ENCODE measurements at regions not wholly inside any gene's neighbourhood (a gene's known extent, or its start where the extent isn't known, plus 50 kb on each side); places are given as distances from the start of the nearest gene placed in this dataset.

GRCh38 chr1:42096554-42096953 is 56.7 kb upstream of the GUCA2B start:
- H3K9me3 Mint-ChIP-seq = peaks cover 9% of the 10 kb centered on the region
- intact Hi-C loops (cut with micrococcal nuclease) = no loop called here
- H3K4me3 Mint-ChIP-seq = no peak overlapping the region
- peaks cover 2% of the 10 kb centered on the region for H3K27me3 Mint-ChIP-seq
- no peaks in the 10 kb centered on the region for H3K4me1 Mint-ChIP-seq (ENCODE audit: low read depth)
- H3K36me3 Mint-ChIP-seq (ENCODE audit: low read depth) = no peaks in the 10 kb centered on the region
- H3K27ac Mint-ChIP-seq = no peak overlapping the region

- H3K4me1 Mint-ChIP-seq (ENCODE audit: low read depth) = no peaks in the 10 kb centered on the region
- H3K27ac Mint-ChIP-seq = no peak overlapping the region
- H3K36me3 Mint-ChIP-seq (ENCODE audit: low read depth) = no peaks in the 10 kb centered on the region
- peaks cover 3% of the 10 kb centered on the region for H3K27me3 Mint-ChIP-seq
- H3K4me3 Mint-ChIP-seq = no peak overlapping the region
- peaks cover 32% of the 10 kb centered on the region for H3K9me3 Mint-ChIP-seq
- intact Hi-C loops (cut with micrococcal nuclease) = no loop called here
These were observed 64.0 kb upstream of the GUCA2B start for GRCh38 chr1:42089246-42089645.

- peaks cover 24% of the 10 kb centered on the region for H3K9me3 Mint-ChIP-seq
- no peak overlapping the region for H3K4me3 Mint-ChIP-seq
- H3K27me3 Mint-ChIP-seq = peaks cover 5% of the 10 kb centered on the region
- H3K36me3 Mint-ChIP-seq (ENCODE audit: low read depth) = no peaks in the 10 kb centered on the region
- peaks cover 7% of the 10 kb centered on the region for H3K4me1 Mint-ChIP-seq (ENCODE audit: low read depth)
- intact Hi-C loops (cut with micrococcal nuclease) = no loop called here
- no peak overlapping the region for H3K27ac Mint-ChIP-seq
These were observed 67.1 kb upstream of the GUCA2B start for GRCh38 chr1:42086146-42086545.

DNA sequence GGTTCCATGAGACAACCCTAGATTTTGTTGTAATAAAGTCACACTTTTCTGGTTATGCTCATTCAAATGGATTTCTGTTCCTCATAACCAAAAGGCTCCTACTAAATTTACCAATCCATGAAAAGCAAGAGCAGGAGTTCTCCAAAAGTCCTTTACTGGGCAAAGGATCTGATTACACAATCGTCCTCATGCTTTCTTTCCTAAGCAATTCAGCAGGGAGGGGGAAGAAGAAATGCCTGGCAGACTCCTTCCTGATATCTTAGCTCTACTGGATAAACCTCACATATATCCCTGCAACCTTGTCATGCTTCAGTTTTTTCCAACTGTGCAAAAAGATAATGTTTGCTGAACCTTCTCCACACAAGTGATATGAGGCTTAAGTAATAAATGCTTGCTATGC is 67.6 kb upstream of the GUCA2B start:
- Mint-ChIP-seq H3K27me3 (peaks cover 5% of the 10 kb centered on the region), H3K27ac (no peak overlapping the region), H3K4me3 (no peak overlapping the region), H3K36me3 (ENCODE audit: low read depth) (no peaks in the 10 kb centered on the region), H3K9me3 (peaks cover 24% of the 10 kb centered on the region), H3K4me1 (ENCODE audit: low read depth) (peaks cover 7% of the 10 kb centered on the region)
- intact Hi-C loops (cut with micrococcal nuclease) = no loop called here

GRCh38 chr1:42081475-42081874 is 71.7 kb upstream of the GUCA2B start:
- Mint-ChIP-seq H3K9me3 (no peaks in the 10 kb centered on the region), H3K36me3 (ENCODE audit: low read depth) (no peaks in the 10 kb centered on the region), H3K4me3 (no peak overlapping the region), H3K27ac (no peak overlapping the region), H3K27me3 (peaks cover 5% of the 10 kb centered on the region), H3K4me1 (ENCODE audit: low read depth) (peaks cover 7% of the 10 kb centered on the region)
- intact Hi-C loops (cut with micrococcal nuclease) = no loop called here

- Mint-ChIP-seq H3K4me1 (ENCODE audit: low read depth) (no peaks in the 10 kb centered on the region), H3K9me3 (no peaks in the 10 kb centered on the region), H3K27ac (no peak overlapping the region), H3K36me3 (ENCODE audit: low read depth) (no peaks in the 10 kb centered on the region), H3K27me3 (peaks cover 9% of the 10 kb centered on the region), H3K4me3 (no peak overlapping the region)
- intact Hi-C loops (cut with micrococcal nuclease) = no loop called here
These were observed 78.0 kb upstream of the GUCA2B start for GRCh38 chr1:42075179-42075578.

GRCh38 chr1:42070996-42071395 is 82.2 kb upstream of the GUCA2B start:
- Mint-ChIP-seq H3K27ac (no peak overlapping the region), H3K36me3 (ENCODE audit: low read depth) (no peaks in the 10 kb centered on the region), H3K4me1 (ENCODE audit: low read depth) (no peaks in the 10 kb centered on the region), H3K27me3 (peaks cover 15% of the 10 kb centered on the region), H3K9me3 (no peaks in the 10 kb centered on the region), H3K4me3 (no peak overlapping the region)
- intact Hi-C loops (cut with micrococcal nuclease) = no loop called here

- Mint-ChIP-seq H3K4me3 (no peak overlapping the region), H3K4me1 (ENCODE audit: low read depth) (no peaks in the 10 kb centered on the region), H3K27me3 (peaks cover 10% of the 10 kb centered on the region), H3K36me3 (ENCODE audit: low read depth) (no peaks in the 10 kb centered on the region), H3K27ac (no peak overlapping the region), H3K9me3 (peaks cover 20% of the 10 kb centered on the region)
- intact Hi-C loops (cut with micrococcal nuclease) = no loop called here
These were observed 95.4 kb upstream of the GUCA2B start for GRCh38 chr1:42057800-42058199.

GRCh38 chr1:42056460-42056859 is 96.8 kb upstream of the GUCA2B start:
- peaks cover 6% of the 10 kb centered on the region for H3K27me3 Mint-ChIP-seq
- H3K9me3 Mint-ChIP-seq = peaks cover 20% of the 10 kb centered on the region
- H3K4me1 Mint-ChIP-seq (ENCODE audit: low read depth) = no peaks in the 10 kb centered on the region
- intact Hi-C loops (cut with micrococcal nuclease) = no loop called here
- no peak overlapping the region for H3K27ac Mint-ChIP-seq
- H3K4me3 Mint-ChIP-seq = no peak overlapping the region
- H3K36me3 Mint-ChIP-seq (ENCODE audit: low read depth) = no peaks in the 10 kb centered on the region

DNA sequence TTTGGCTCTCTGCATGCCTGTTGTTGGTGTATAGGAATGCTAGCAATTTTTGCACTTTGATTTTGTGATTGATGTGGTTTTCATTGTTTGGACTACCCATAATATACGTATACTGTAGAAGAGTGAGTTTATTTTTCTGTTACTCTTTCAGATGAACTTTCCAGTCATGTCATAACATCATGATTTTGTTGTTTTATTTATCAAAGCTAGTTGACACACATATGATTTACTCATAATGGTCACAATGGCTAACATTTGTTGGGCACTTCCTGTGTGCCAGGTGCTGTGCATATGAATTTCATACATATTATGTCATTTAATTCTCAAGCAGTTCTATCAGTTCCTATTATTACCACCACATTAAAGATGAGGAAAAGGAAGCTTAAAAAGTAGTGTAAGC is 98.1 kb upstream of the GUCA2B start:
- H3K36me3 Mint-ChIP-seq (ENCODE audit: low read depth) = no peaks in the 10 kb centered on the region
- H3K27me3 Mint-ChIP-seq = peaks cover 9% of the 10 kb centered on the region
- intact Hi-C loops (cut with micrococcal nuclease) = no loop called here
- no peaks in the 10 kb centered on the region for H3K4me1 Mint-ChIP-seq (ENCODE audit: low read depth)
- H3K4me3 Mint-ChIP-seq = no peak overlapping the region
- H3K9me3 Mint-ChIP-seq = peaks cover 20% of the 10 kb centered on the region
- no peak overlapping the region for H3K27ac Mint-ChIP-seq

- peaks cover 10% of the 10 kb centered on the region for H3K9me3 Mint-ChIP-seq
- H3K27ac Mint-ChIP-seq = no peak overlapping the region
- no peak overlapping the region for H3K4me3 Mint-ChIP-seq
- no peaks in the 10 kb centered on the region for H3K4me1 Mint-ChIP-seq (ENCODE audit: low read depth)
- H3K27me3 Mint-ChIP-seq = peaks cover 16% of the 10 kb centered on the region
- H3K36me3 Mint-ChIP-seq (ENCODE audit: low read depth) = no peaks in the 10 kb centered on the region
- intact Hi-C loops (cut with micrococcal nuclease) = no loop called here
These were observed 101.0 kb upstream of the GUCA2B start for GRCh38 chr1:42052072-42052699.

DNA sequence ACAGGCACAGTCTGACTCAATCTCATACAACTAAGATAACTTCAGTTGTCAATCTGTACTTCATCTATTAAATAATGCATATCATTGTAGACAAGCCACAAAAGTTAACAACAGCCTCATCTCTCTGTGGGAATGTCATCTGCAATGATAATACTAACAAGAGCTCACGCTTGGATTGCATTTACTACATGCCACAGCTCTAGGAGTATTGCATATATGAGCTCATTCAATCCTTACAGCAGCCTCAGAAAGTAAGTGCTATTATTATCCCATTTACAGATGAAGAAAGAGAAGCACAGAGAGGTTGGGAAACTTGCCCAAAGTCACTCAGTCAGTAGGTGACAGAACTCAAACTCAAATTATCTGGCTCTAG is 105.7 kb upstream of the GUCA2B start:
- Mint-ChIP-seq H3K36me3 (ENCODE audit: low read depth) (no peaks in the 10 kb centered on the region), H3K4me1 (ENCODE audit: low read depth) (no peaks in the 10 kb centered on the region), H3K4me3 (no peak overlapping the region), H3K27ac (no peak overlapping the region), H3K9me3 (no peaks in the 10 kb centered on the region), H3K27me3 (peaks cover 16% of the 10 kb centered on the region)
- intact Hi-C loops (cut with micrococcal nuclease) = no loop called here

GRCh38 chr1:42046761-42047507 is 106.3 kb upstream of the GUCA2B start:
- peaks cover 16% of the 10 kb centered on the region for H3K27me3 Mint-ChIP-seq
- H3K27ac Mint-ChIP-seq = no peak overlapping the region
- H3K36me3 Mint-ChIP-seq (ENCODE audit: low read depth) = no peaks in the 10 kb centered on the region
- intact Hi-C loops (cut with micrococcal nuclease) = no loop called here
- no peaks in the 10 kb centered on the region for H3K4me1 Mint-ChIP-seq (ENCODE audit: low read depth)
- no peaks in the 10 kb centered on the region for H3K9me3 Mint-ChIP-seq
- H3K4me3 Mint-ChIP-seq = no peak overlapping the region

DNA sequence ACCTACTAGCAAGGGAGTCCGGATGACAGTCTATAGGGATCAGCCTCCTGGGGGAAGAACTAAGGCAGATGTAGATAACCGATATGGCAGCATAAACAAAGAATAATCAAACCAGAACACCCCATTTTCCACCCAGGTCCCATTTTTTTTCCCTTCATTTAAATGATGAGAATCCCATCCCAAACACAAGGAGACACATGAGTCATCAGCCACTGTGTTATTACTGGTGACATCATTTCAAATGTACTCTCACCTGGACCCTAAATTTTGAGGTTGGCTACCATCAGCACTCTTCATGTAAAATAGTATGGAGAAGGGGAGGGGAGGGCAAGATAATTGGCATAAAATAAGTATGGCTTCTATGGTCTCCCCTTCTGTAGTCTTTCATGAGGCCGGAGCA is 108.9 kb upstream of the GUCA2B start:
- no peaks in the 10 kb centered on the region for H3K4me1 Mint-ChIP-seq (ENCODE audit: low read depth)
- H3K9me3 Mint-ChIP-seq = no peaks in the 10 kb centered on the region
- H3K36me3 Mint-ChIP-seq (ENCODE audit: low read depth) = no peaks in the 10 kb centered on the region
- H3K27me3 Mint-ChIP-seq = peaks cover 6% of the 10 kb centered on the region
- H3K27ac Mint-ChIP-seq = no peak overlapping the region
- H3K4me3 Mint-ChIP-seq = no peak overlapping the region
- intact Hi-C loops (cut with micrococcal nuclease) = no loop called here

DNA sequence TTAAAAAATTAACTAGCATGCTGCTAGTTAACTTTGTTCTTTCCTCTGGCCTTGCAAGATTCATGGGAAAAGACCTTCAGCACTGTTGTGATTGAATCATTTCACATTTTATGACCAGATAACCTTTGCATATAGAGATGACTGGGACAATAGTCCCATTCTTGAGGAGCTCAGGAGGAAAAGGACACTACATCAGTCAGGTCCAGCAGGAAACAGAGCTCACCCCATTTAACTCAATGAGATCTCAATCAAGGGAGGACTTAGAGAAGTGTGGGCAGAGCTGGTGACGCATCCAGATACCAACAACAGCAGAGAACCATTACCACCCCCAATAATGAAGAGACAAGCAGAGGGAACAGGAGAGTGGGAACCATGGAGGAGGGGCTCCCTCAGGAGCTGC is 109.4 kb upstream of the GUCA2B start:
- intact Hi-C loops (cut with micrococcal nuclease) = no loop called here
- no peak overlapping the region for H3K27ac Mint-ChIP-seq
- H3K36me3 Mint-ChIP-seq (ENCODE audit: low read depth) = no peaks in the 10 kb centered on the region
- peaks cover 6% of the 10 kb centered on the region for H3K27me3 Mint-ChIP-seq
- H3K4me1 Mint-ChIP-seq (ENCODE audit: low read depth) = no peaks in the 10 kb centered on the region
- no peak overlapping the region for H3K4me3 Mint-ChIP-seq
- H3K9me3 Mint-ChIP-seq = no peaks in the 10 kb centered on the region

Measured in dendritic cell treated with granulocyte-macrophage colony-stimulating factor and Interleukin-4, amounts not matched to agents 40 ng/mL and 50 ng/mL, for 4 days (primary cell).